ENCODE measurements at regions not wholly inside any gene's neighbourhood (a gene's known extent, or its start where the extent isn't known, plus 50 kb on each side); places are given as distances from the start of the nearest gene placed in this dataset.

- TF ChIP-seq, protein P1, sequence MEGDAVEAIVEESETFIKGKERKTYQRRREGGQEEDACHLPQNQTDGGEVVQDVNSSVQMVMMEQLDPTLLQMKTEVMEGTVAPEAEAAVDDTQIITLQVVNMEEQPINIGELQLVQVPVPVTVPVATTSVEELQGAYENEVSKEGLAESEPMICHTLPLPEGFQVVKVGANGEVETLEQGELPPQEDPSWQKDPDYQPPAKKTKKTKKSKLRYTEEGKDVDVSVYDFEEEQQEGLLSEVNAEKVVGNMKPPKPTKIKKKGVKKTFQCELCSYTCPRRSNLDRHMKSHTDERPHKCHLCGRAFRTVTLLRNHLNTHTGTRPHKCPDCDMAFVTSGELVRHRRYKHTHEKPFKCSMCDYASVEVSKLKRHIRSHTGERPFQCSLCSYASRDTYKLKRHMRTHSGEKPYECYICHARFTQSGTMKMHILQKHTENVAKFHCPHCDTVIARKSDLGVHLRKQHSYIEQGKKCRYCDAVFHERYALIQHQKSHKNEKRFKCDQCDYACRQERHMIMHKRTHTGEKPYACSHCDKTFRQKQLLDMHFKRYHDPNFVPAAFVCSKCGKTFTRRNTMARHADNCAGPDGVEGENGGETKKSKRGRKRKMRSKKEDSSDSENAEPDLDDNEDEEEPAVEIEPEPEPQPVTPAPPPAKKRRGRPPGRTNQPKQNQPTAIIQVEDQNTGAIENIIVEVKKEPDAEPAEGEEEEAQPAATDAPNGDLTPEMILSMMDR (IDR thresholded peaks at IDR 0.05), result no peak
Measured at GRCh38 chr3:181879926-181880325, 168.2 kb downstream of the SOX2 start.

DNA sequence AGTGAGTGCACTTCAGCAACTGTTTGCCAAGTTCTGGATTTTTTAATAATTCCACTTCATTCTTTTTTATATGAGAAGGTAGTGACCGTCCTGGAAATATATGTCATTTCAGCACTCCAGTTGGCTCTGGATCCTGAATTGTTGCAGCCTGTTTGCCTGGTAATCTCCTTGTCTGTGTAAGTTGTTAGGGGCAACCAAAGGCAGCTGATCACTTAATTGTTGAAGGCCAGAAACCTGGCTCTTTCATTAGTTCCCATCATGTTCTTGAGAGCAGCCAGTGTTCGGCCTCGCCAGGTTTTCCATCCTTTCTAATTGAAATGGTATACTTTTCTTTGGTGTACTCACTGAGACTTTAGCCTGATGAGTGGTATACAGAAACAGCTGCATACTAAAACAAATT, 168.6 kb downstream of the SOX2 start:
- ATAC-seq (ENCODE audit: low FRiP score) (no peak), DNase-seq (ENCODE audit: low spot score) (no peak)
- TF ChIP-seq, protein P1 (IDR thresholded peaks at IDR 0.05), result no peak

More at GRCh38 chr3:181879926-181880325, 168.2 kb downstream of the SOX2 start:
- ATAC-seq (ENCODE audit: low FRiP score), result no peak
- DNase-seq (ENCODE audit: low spot score), result no peak

GRCh38 chr3:181881749-181882148, 170.0 kb downstream of the SOX2 start:
- TF ChIP-seq, protein P1 (IDR thresholded peaks at IDR 0.05), result no peak
- ATAC-seq (ENCODE audit: low FRiP score) (no peak), DNase-seq (ENCODE audit: low spot score) (no peak)

- TF ChIP-seq, protein P1 (IDR thresholded peaks at IDR 0.05), result no peak
- DNase-seq (ENCODE audit: low spot score), result no peak
- ATAC-seq (ENCODE audit: low FRiP score), result no peak
Measured at GRCh38 chr3:181885868-181886630, 174.3 kb downstream of the SOX2 start.

GRCh38 chr3:181886676-181887075, 175.0 kb downstream of the SOX2 start:
- ATAC-seq (ENCODE audit: low FRiP score) (no peak), DNase-seq (ENCODE audit: low spot score) (no peak)
- TF ChIP-seq, protein P1 (IDR thresholded peaks at IDR 0.05), result no peak

DNA sequence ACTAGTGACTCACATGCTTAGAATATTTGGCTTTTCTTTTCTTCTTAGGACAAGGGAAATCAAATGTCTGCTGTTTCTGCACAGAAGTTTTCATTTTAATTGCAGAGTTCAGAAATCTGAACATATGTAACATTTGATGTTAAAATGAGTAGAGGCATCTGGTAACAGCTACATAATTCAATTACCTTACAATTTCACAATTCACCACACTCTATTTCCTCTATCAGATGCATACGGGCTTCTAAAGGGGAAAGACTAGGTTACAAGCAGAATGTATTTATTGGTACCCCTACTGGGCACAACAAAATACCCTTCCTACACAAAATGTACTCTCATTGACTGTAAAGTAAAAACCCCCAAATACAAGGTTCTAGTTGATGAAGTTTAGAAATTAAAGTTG, 176.0 kb downstream of the SOX2 start:
- TF ChIP-seq, protein P1 (IDR thresholded peaks at IDR 0.05), result no peak
- ATAC-seq (ENCODE audit: low FRiP score), result no peak

DNA sequence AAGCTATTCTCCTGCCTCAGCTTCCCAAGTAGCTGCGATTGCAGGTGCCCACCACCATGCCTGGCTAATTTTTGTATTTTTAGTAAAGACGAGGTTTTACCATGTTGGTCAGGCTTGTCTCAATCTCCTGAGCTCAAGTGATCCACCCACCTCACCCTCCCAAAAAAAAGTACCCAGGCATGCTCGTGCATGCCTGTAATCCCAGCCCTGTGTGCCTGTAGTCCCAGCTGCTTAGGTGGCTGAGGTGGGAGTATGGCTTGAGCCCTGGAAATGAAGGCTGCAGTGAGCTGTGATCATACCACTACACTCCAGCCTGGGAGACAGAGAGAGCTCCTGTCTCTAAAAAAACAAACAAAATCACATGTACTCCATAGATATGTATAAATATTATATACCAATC, 176.5 kb downstream of the SOX2 start:
- TF ChIP-seq, protein P1 (IDR thresholded peaks at IDR 0.05), result no peak

More for the DNA sequence above, 176.0 kb downstream of the SOX2 start:
- DNase-seq (ENCODE audit: low spot score), result no peak

More for the DNA sequence above, 176.5 kb downstream of the SOX2 start:
- no peak for ATAC-seq (ENCODE audit: low FRiP score)
- DNase-seq (ENCODE audit: low spot score), result no peak
